Activated CD4-positive, alpha-beta memory T cell treated with anti-CD3 and anti-CD28 coated beads for 36 hours (primary cell): ENCODE measurements at regions not wholly inside any gene's neighbourhood (a gene's known extent, or its start where the extent isn't known, plus 50 kb on each side); places are given as distances from the start of the nearest gene placed in this dataset.
A peak's percentile ranks its signal among the peaks of the same experiment; 100 is the strongest.

Experiments
- CTCF ChIA-PET: fragments of 350-600 bp; sonication (Branson Sonifier 250); formaldehyde crosslinking; loops from one replicate; lab custom pipeline; 2021; ENCODE audit warnings: antibody characterized with exemption, inconsistent platforms; lab: Charles Lee
- POLR2A ChIA-PET: fragments of 350-600 bp; sonication (Branson Sonifier 250); formaldehyde crosslinking; loops from one replicate; lab custom pipeline; 2021; ENCODE audit warnings: antibody characterized with exemption; lab: Charles Lee
- DNase-seq: peaks from one replicate; pipeline ENCODE4 v3.0.0-alpha.2; 2020
- H3K27ac Mint-ChIP-seq: one replicate; pipeline ENCODE4 v1.8.0; 2021; ENCODE audit warnings: mixed read lengths
- H3K27me3 Mint-ChIP-seq: one replicate; pipeline ENCODE4 v1.8.0; 2021; ENCODE audit warnings: mixed read lengths
- H3K36me3 Mint-ChIP-seq: one replicate; pipeline ENCODE4 v1.8.0; 2021; ENCODE audit warnings: mixed read lengths
- H3K4me1 Mint-ChIP-seq: one replicate; pipeline ENCODE4 v1.8.0; 2021; ENCODE audit warnings: low read depth, mixed read lengths
- H3K4me3 Mint-ChIP-seq: one replicate; pipeline ENCODE4 v1.8.0; 2021; ENCODE audit warnings: mild to moderate bottlenecking, mixed read lengths
- H3K9me3 Mint-ChIP-seq: one replicate; pipeline ENCODE4 v1.8.0; 2021; ENCODE audit warnings: mixed read lengths
- intact Hi-C: fragments of 100-400 bp; cut with micrococcal nuclease; formaldehyde crosslinking; loops from one replicate; pipeline ENCODE4 v1.15.1; 2023

- intact Hi-C loops: no loop called here
- Mint-ChIP-seq H3K36me3 (no peaks in the 10 kb centered on the region), H3K27ac (no peak overlapping the region), H3K9me3 (no peaks in the 10 kb centered on the region), H3K4me1 (peaks cover 13% of the 10 kb centered on the region), H3K4me3 (no peak overlapping the region), H3K27me3 (no peaks in the 10 kb centered on the region)
- POLR2A ChIA-PET: no interaction called here
- no peak for DNase-seq
- CTCF ChIA-PET: no interaction called here
Observed at GRCh38 chrX:10049236-10049635, 82.1 kb downstream of the CLDN34 start.

- no peak for DNase-seq
- no peak overlapping the region for H3K4me3 Mint-ChIP-seq
- H3K27me3 Mint-ChIP-seq: no peaks in the 10 kb centered on the region
- ChIA-PET CTCF (no interaction called here), POLR2A (no interaction called here)
- H3K36me3 Mint-ChIP-seq: peaks cover 2% of the 10 kb centered on the region
- intact Hi-C loops: no loop called here
- no peak overlapping the region for H3K27ac Mint-ChIP-seq
- H3K4me1 Mint-ChIP-seq: peaks cover 13% of the 10 kb centered on the region
- H3K9me3 Mint-ChIP-seq: no peaks in the 10 kb centered on the region
Observed at GRCh38 chrX:10050481-10050880, 83.3 kb downstream of the CLDN34 start.

GRCh38 chrX:10051866-10052480, 84.8 kb downstream of the CLDN34 start:
- no peaks in the 10 kb centered on the region for H3K27me3 Mint-ChIP-seq
- CTCF ChIA-PET: no interaction called here
- no peak overlapping the region for H3K4me3 Mint-ChIP-seq
- DNase-seq: no peak
- POLR2A ChIA-PET: no interaction called here
- H3K36me3 Mint-ChIP-seq: peaks cover 2% of the 10 kb centered on the region
- intact Hi-C loops: no loop called here
- H3K27ac Mint-ChIP-seq: no peak overlapping the region
- peaks cover 13% of the 10 kb centered on the region for H3K4me1 Mint-ChIP-seq
- H3K9me3 Mint-ChIP-seq: no peaks in the 10 kb centered on the region

- no peak for DNase-seq
- ChIA-PET POLR2A (no interaction called here), CTCF (no interaction called here)
- intact Hi-C loops: no loop called here
- no peaks in the 10 kb centered on the region for H3K27me3 Mint-ChIP-seq
- H3K4me3 Mint-ChIP-seq: no peak overlapping the region
- no peak overlapping the region for H3K27ac Mint-ChIP-seq
- H3K9me3 Mint-ChIP-seq: no peaks in the 10 kb centered on the region
- H3K4me1 Mint-ChIP-seq: peaks cover 13% of the 10 kb centered on the region
- peaks cover 2% of the 10 kb centered on the region for H3K36me3 Mint-ChIP-seq
Observed at GRCh38 chrX:10052906-10053625, 85.9 kb downstream of the CLDN34 start.

GRCh38 chrX:10054396-10054795, 87.2 kb downstream of the CLDN34 start:
- intact Hi-C loops: no loop called here
- H3K4me1 Mint-ChIP-seq: peaks cover 13% of the 10 kb centered on the region
- DNase-seq: no peak
- H3K9me3 Mint-ChIP-seq: no peaks in the 10 kb centered on the region
- no peak overlapping the region for H3K4me3 Mint-ChIP-seq
- CTCF ChIA-PET: no interaction called here
- peaks cover 2% of the 10 kb centered on the region for H3K36me3 Mint-ChIP-seq
- H3K27ac Mint-ChIP-seq: no peak overlapping the region
- POLR2A ChIA-PET: no interaction called here
- H3K27me3 Mint-ChIP-seq: no peaks in the 10 kb centered on the region

- Mint-ChIP-seq H3K27me3 (no peaks in the 10 kb centered on the region), H3K4me3 (no peak overlapping the region), H3K27ac (no peak overlapping the region), H3K4me1 (peaks cover 13% of the 10 kb centered on the region), H3K9me3 (no peaks in the 10 kb centered on the region), H3K36me3 (peaks cover 2% of the 10 kb centered on the region)
- CTCF ChIA-PET: no interaction called here
- POLR2A ChIA-PET: no interaction called here
- intact Hi-C loops: no loop called here
- DNase-seq: no peak
Observed at GRCh38 chrX:10055430-10055829, 88.3 kb downstream of the CLDN34 start.

GRCh38 chrX:10062352-10062751, 94.4 kb upstream of the CLCN4 start:
- no peaks in the 10 kb centered on the region for H3K36me3 Mint-ChIP-seq
- no peaks in the 10 kb centered on the region for H3K9me3 Mint-ChIP-seq
- intact Hi-C loops: no loop called here
- DNase-seq: no peak
- no peak overlapping the region for H3K4me3 Mint-ChIP-seq
- no peaks in the 10 kb centered on the region for H3K27me3 Mint-ChIP-seq
- no peaks in the 10 kb centered on the region for H3K4me1 Mint-ChIP-seq
- ChIA-PET CTCF (no interaction called here), POLR2A (no interaction called here)
- no peak overlapping the region for H3K27ac Mint-ChIP-seq

- no peak overlapping the region for H3K27ac Mint-ChIP-seq
- no peak for DNase-seq
- POLR2A ChIA-PET: no interaction called here
- H3K4me3 Mint-ChIP-seq: no peak overlapping the region
- CTCF ChIA-PET: no interaction called here
- no peaks in the 10 kb centered on the region for H3K4me1 Mint-ChIP-seq
- intact Hi-C loops: no loop called here
- H3K27me3 Mint-ChIP-seq: no peaks in the 10 kb centered on the region
- no peaks in the 10 kb centered on the region for H3K9me3 Mint-ChIP-seq
- peaks cover 5% of the 10 kb centered on the region for H3K36me3 Mint-ChIP-seq
Observed at GRCh38 chrX:10062980-10063379, 93.8 kb upstream of the CLCN4 start.

GRCh38 chrX:10064736-10065135, 92.0 kb upstream of the CLCN4 start:
- no peak for DNase-seq
- no peak overlapping the region for H3K4me3 Mint-ChIP-seq
- POLR2A ChIA-PET: no interaction called here
- no peak overlapping the region for H3K27ac Mint-ChIP-seq
- no peaks in the 10 kb centered on the region for H3K4me1 Mint-ChIP-seq
- CTCF ChIA-PET: no interaction called here
- no peaks in the 10 kb centered on the region for H3K9me3 Mint-ChIP-seq
- intact Hi-C loops: no loop called here
- peaks cover 5% of the 10 kb centered on the region for H3K36me3 Mint-ChIP-seq
- H3K27me3 Mint-ChIP-seq: no peaks in the 10 kb centered on the region

- Mint-ChIP-seq H3K4me3 (no peak overlapping the region), H3K9me3 (no peaks in the 10 kb centered on the region), H3K36me3 (peaks cover 5% of the 10 kb centered on the region), H3K27me3 (no peaks in the 10 kb centered on the region), H3K4me1 (peaks cover 9% of the 10 kb centered on the region), H3K27ac (no peak overlapping the region)
- ChIA-PET CTCF (no interaction called here), POLR2A (no interaction called here)
- intact Hi-C loops: no loop called here
- DNase-seq: peak; percentile 11
Observed at GRCh38 chrX:10070714-10071436, 85.9 kb upstream of the CLCN4 start.

GRCh38 chrX:10071451-10072144, 85.2 kb upstream of the CLCN4 start:
- ChIA-PET CTCF (no interaction called here), POLR2A (no interaction called here)
- DNase-seq: no peak
- Mint-ChIP-seq H3K36me3 (peaks cover 5% of the 10 kb centered on the region), H3K27me3 (no peaks in the 10 kb centered on the region), H3K4me1 (peaks cover 9% of the 10 kb centered on the region), H3K27ac (no peak overlapping the region), H3K4me3 (no peak overlapping the region), H3K9me3 (no peaks in the 10 kb centered on the region)
- intact Hi-C loops: no loop called here

GRCh38 chrX:10072786-10073568, 83.8 kb upstream of the CLCN4 start:
- no peak for DNase-seq
- POLR2A ChIA-PET: no interaction called here
- Mint-ChIP-seq H3K4me1 (peaks cover 14% of the 10 kb centered on the region), H3K4me3 (no peak overlapping the region), H3K9me3 (no peaks in the 10 kb centered on the region), H3K36me3 (no peaks in the 10 kb centered on the region), H3K27me3 (no peaks in the 10 kb centered on the region), H3K27ac (no peak overlapping the region)
- CTCF ChIA-PET: no interaction called here
- intact Hi-C loops: no loop called here
